Hematopoietic multipotent progenitor cell treated with erythropoietin and hydrocortisone succinate and interleukin-3 and kit ligand, for 15 days (in vitro differentiated cells): ENCODE measurements at regions not wholly inside any gene's neighbourhood (a gene's known extent, or its start where the extent isn't known, plus 50 kb on each side); places are given as distances from the start of the nearest gene placed in this dataset.
A peak's percentile ranks its signal among the peaks of the same experiment; 100 is the strongest.
"Not testable (repeated sequence)": the region's sequence is repeated elsewhere in the genome, so short reads cannot be mapped to it uniquely, and the experiment has no call there.

Experiments
- DNase-seq: peaks from one replicate; pipeline ENCODE4 v3.0.0-alpha.2; 2015; ENCODE audit warnings: low spot score

- no peak for DNase-seq
These were observed 159.3 kb upstream of the C2CD4B start for GRCh38 chr15:62324382-62324781.

GRCh38 chr15:62325597-62325996, 160.5 kb upstream of the C2CD4B start:
- DNase-seq = no peak

- no peak for DNase-seq
These were observed 161.5 kb upstream of the C2CD4B start for GRCh38 chr15:62326460-62327011.

DNA sequence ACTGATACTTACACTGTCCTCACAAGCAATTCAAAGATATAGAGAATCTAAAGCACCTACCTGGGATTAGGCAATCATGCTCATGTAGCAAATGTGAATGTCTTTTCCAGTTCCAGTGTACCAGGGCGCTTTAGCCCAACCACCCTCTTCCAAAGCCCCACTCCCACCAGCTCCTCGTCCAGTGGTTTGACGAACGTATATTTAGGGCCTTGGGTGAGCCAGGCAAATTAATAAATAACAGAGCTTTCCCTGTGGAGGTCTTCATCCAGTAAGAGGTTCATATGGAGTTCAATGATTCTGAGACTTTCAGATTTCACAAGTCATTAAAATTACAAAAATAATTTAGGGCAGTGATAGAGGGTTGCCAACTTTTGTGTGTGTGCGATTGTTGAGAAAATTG, 162.3 kb upstream of the C2CD4B start:
- DNase-seq = no peak

- DNase-seq = not testable (repeated sequence)
These were observed 167.4 kb upstream of the C2CD4B start for GRCh38 chr15:62332472-62332871.

DNA sequence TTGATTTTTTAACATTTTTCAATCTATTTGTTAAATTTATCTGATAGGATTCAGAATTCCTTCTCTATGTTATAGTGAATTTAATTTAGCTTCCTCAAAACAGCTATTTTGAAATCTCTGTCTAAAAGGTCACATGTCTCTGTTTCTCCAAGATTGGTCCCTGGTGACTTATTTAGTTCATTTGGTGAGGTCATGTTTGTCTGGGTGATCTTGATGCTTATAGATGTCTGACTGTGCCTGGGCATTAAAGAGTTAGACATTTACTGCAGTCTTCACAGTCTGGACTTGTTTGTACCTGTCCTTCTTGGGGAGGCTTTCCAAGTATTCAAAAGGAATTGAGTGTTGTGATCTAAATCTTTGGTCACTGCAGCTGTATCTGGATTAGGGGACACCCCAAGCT, 169.5 kb upstream of the C2CD4B start:
- no peak for DNase-seq

DNA sequence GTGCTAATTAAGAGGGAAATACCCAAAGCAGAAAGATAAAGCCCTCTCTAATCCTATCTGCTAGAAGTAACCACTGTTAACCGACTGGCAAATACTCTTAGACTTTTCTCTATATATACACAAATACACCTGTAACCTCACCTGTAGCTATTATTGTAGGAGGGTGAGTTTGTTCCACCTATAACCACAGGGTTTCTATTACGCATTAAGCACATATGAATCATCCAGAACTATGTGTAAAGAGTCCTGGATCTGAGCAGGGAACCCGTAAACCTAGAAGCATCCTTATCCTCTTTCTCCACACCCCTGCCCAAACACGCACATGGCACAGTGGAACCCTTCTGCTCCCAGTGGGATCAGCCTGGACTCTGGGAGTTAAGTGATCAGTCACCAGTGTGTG, 172.8 kb upstream of the C2CD4B start:
- DNase-seq = no peak

DNA sequence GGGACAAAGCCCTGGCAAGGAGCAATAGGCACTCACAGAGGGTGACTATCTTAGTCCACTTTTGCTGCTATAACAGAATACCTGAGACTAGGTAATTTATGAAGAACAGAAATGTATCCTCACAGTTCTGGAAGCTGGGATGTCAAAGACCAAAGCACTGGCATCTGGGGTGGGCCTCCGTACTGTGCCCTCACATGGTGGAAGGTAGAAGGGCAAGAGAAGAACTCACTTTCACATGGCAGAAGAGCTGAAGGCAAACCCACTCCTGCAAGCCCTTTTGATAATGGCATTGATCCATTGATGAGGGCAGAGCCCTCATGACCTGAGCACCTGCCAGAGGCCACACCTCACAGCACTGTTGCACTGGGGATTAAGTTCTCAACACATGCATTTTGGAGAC, 173.4 kb upstream of the C2CD4B start:
- DNase-seq = no peak

- no peak for DNase-seq
These were observed 177.9 kb upstream of the C2CD4B start for GRCh38 chr15:62342959-62343358.

DNA sequence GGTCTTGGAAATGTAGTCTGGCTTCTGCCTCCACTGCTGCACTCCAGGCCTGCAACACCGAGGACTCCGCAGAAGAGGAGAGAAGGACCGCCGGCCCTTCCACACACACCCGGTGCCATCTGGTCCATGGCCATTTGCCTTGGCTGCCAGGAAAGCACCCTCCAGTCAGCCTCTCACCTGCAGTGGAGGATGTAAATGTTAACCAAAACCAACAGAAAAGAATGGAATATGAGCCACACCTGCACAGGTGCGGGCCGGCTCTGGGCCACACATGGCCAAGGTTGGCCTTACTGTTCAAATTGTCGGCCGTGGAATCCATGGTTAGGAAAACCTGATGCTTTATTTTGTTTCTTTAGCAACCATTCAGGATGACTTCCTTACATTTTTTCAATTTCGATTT, 178.3 kb upstream of the C2CD4B start:
- no peak for DNase-seq

DNA sequence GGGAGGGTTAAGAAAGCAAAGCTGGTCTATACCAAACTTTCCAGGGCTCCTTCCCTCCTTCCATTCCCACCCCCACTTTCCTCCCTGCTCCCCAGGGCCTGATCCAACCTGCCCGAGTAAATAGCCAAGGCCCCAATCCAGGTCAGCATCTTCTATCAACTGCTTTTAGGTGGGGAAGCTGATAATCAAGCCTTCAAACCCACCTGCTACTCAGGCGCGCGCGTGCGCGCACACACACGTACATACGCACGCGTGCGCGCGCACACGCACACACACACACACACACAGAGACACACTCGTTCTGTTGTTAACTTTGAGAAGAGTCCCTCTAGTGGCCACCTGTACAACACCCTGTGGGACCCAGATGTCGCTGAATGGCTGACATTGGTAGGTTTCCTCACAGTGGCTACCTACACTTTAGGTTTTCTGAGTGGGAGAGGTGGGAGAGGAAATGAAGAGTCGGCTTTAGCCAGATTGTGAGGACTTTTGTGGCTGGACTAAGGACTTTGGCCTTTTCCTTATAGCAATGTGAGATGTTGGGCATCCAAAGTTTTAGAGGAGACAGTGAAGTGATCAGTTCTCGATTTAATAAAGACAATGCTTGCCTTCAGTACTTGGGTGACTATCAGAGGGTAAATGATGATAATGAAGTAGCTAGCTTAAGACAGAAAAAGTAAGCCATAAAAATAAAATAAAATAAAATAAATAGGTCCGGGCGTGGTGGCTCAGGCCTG, 179.9 kb upstream of the C2CD4B start:
- DNase-seq = peak; percentile 40

- no peak for DNase-seq
These were observed 181.1 kb upstream of the C2CD4B start for GRCh38 chr15:62346168-62346567.

- DNase-seq = no peak
These were observed 183.0 kb upstream of the C2CD4B start for GRCh38 chr15:62348118-62348517.

GRCh38 chr15:62348623-62349022, 183.5 kb upstream of the C2CD4B start:
- DNase-seq = no peak

- DNase-seq = no peak
These were observed 187.7 kb upstream of the C2CD4B start for GRCh38 chr15:62352817-62353216.

DNA sequence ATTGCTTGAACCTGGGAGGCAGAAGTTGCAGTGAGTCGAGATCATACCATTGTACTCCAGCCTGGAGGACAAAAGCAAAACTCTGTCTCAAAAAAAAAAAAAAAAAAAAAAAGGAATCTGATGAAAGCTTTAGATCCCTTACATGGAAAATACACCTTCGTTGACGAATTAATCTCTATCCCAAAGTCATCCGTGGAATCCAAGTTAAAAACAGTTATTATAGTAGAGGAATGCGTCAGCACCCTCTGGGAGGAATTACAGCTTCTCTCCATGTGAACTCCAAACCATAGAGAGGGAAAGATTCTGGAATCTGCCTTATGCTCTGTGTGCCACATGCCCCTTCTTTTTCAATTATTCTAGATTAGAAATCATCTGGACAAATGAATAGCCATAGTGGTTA, 192.3 kb upstream of the C2CD4B start:
- no peak for DNase-seq

GRCh38 chr15:62359416-62359815, 194.3 kb upstream of the C2CD4B start:
- DNase-seq = no peak

DNA sequence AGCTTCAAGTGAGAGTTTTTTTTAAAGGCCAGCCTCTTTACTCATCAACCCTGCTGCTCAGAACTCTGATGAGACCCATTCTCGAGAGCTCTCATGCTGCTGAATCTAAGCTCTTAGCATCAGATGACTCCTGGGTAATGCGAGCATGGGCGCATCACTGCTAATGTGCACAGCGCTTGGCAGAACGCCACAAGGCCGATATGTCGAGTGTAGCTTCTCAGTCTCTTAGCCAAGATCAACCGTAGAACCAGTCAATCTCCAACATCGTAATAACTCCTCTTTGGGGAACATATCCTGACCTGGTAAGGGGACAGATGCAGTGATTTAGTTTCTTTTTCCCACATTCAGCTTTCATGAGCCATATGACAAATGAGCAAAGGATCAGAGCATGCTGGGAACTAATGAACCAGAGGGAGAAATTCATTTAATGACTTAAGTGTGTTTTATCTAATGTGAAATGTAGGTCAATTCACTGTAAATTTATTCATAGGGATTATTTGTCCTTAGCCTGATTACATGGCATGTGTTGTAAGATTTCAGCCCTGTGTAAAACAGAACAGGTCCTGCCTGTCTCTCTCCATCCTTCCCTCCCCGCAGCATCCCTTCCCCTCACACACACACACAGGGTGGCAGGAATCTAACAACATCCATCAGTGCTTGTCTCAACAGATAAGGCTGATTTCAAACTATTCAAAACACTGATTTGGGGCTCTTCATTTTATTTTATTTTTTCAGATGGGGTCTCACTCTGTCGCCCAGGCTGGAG, 195.4 kb upstream of the C2CD4B start:
- no peak for DNase-seq

GRCh38 chr15:62362144-62362543, 197.1 kb upstream of the C2CD4B start:
- DNase-seq = no peak

GRCh38 chr15:62362608-62363007, 197.5 kb upstream of the C2CD4B start:
- no peak for DNase-seq

DNA sequence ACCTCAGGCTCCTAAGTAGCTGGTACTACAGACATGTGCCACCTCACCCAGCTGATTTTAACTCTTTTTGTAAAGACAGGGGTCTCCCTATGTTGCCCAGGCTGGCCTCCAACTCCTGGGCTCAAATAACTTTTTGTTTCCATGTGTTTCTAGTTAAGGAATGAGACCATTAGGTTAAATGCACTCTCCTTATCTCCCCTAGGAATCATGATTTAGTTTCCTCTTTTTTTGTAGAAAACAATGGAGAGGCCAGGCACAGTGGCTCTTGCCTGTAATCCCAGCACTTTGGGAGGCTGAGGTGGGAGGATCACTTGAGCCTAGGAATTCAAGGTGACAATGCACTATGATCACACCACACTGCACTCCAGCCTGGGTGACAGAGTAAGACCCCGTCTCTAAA, 198.8 kb upstream of the C2CD4B start:
- no peak for DNase-seq

DNA sequence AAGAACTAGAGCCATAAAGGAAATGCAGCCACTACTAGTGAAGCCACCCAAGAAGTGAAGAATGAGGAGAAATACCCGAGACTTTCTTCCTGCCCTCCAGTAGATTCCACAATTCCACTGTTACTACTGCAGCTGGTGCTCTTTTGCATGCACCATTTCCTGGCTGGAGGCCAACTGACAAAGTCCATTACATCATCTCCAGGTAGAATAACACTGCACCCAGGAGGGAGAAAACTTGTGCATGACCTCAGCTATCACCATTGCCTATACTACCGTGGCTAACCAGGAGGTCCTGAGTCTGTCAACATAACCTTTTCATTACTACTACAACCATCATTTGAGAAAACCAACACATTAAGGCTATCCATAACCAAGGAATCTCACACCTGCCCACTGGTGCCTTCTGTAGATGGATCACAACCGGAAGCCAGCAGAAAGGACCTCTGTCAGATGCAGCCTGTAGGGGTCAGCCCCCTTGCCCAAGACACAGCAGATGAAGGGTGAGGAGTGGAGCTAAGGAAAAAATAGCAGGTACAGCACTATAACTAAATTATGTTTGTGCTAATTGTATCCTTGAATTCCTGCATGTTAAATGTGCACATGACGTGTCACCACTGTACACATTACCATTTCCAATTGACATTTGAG, 200.8 kb upstream of the C2CD4B start:
- DNase-seq = no peak

DNA sequence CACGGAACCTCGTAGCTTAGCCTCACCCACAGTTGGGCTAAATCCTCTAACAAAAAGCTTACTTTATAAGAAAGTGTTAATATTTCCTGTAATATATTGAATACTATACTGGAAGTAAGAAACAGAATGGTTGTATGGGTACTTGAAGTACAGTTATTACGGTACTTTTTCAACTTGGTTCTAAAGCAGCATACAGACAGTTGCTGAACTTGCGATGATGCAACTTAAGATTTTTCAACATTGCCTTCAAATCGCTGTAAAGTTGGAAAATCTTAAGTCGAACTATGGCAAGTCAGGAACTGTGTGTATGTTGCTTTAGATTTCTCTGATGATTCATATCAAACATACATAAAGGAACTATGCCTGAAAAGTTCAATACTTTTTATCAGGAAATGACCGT, 204.4 kb upstream of the C2CD4B start:
- no peak for DNase-seq
